ENCODE measurements at regions not wholly inside any gene's neighbourhood (a gene's known extent, or its start where the extent isn't known, plus 50 kb on each side); places are given as distances from the start of the nearest gene placed in this dataset.

- DNase-seq: no peak
Measured at GRCh38 chr9:107970726-107971125, 481.2 kb upstream of the KLF4 start.

- DNase-seq: no peak
Measured at GRCh38 chr9:107969727-107970126, 480.2 kb upstream of the KLF4 start.

GRCh38 chr9:107969141-107969540, 479.6 kb upstream of the KLF4 start:
- no peak for DNase-seq

GRCh38 chr9:107963246-107963645, 473.7 kb upstream of the KLF4 start:
- DNase-seq: no peak

GRCh38 chr9:107960916-107961315, 471.3 kb upstream of the KLF4 start:
- no peak for DNase-seq

GRCh38 chr9:107954312-107954711, 464.7 kb upstream of the KLF4 start:
- no peak for DNase-seq

GRCh38 chr9:107953556-107954125, 464.1 kb upstream of the KLF4 start:
- no peak for DNase-seq

GRCh38 chr9:107952773-107953172, 463.2 kb upstream of the KLF4 start:
- DNase-seq: no peak

- DNase-seq: no peak
Measured at GRCh38 chr9:107951511-107951910, 461.9 kb upstream of the KLF4 start.

- no peak for DNase-seq
Measured at GRCh38 chr9:107949061-107949460, 459.5 kb upstream of the KLF4 start.

- DNase-seq: no peak
Measured at GRCh38 chr9:107948601-107949000, 459.0 kb upstream of the KLF4 start.

GRCh38 chr9:107948086-107948485, 458.5 kb upstream of the KLF4 start:
- DNase-seq: no peak

- DNase-seq: no peak
Measured at GRCh38 chr9:107946364-107947141, 457.0 kb upstream of the KLF4 start.

- peak; percentile 27 for DNase-seq
Measured at GRCh38 chr9:107945961-107946360, 456.4 kb upstream of the KLF4 start.

- DNase-seq: no peak
Measured at GRCh38 chr9:107945493-107945892, 455.9 kb upstream of the KLF4 start.

GRCh38 chr9:107944387-107944786, 454.8 kb upstream of the KLF4 start:
- DNase-seq: no peak

- no peak for DNase-seq
Measured at GRCh38 chr9:107943901-107944300, 454.3 kb upstream of the KLF4 start.

- DNase-seq: no peak
Measured at GRCh38 chr9:107942856-107943255, 453.3 kb upstream of the KLF4 start.

- no peak for DNase-seq
Measured at GRCh38 chr9:107942291-107942690, 452.7 kb upstream of the KLF4 start.

GRCh38 chr9:107940616-107941595, 451.3 kb upstream of the KLF4 start:
- DNase-seq: peak; percentile 84

- DNase-seq: no peak
Measured at GRCh38 chr9:107938801-107939386, 449.3 kb upstream of the KLF4 start.

GRCh38 chr9:107935931-107936330, 446.4 kb upstream of the KLF4 start:
- no peak for DNase-seq

GRCh38 chr9:107933516-107933915, 443.9 kb upstream of the KLF4 start:
- no peak for DNase-seq
